Trophoblast cell (in vitro differentiated cells and primary cell): ENCODE measurements at regions not wholly inside any gene's neighbourhood (a gene's known extent, or its start where the extent isn't known, plus 50 kb on each side); places are given as distances from the start of the nearest gene placed in this dataset.
"Not testable (repeated sequence)": the region's sequence is repeated elsewhere in the genome, so short reads cannot be mapped to it uniquely, and the experiment has no call there.

Experiments used
- DNase-seq, 2 donors: peaks; one replicate each; pipeline ENCODE4 v3.0.0-alpha.2; 2016
- H2AFZ ChIP-seq: 2 replicates; pipeline ENCODE4 v1.6.1; 2013; ENCODE audit warnings: low read length, moderate library complexity, mild to moderate bottlenecking; ENCODE audit not compliant: insufficient read depth, poor library complexity
- H2AK5ac ChIP-seq: 2 replicates; pipeline ENCODE4 v1.6.1; 2013; ENCODE audit warnings: mild to moderate bottlenecking, low read length
- H2BK120ac ChIP-seq: 2 replicates; pipeline ENCODE4 v1.6.1; 2013; ENCODE audit warnings: low read length, mild to moderate bottlenecking, moderate library complexity; ENCODE audit not compliant: insufficient read depth, poor library complexity
- H2BK12ac ChIP-seq: 2 replicates; pipeline ENCODE4 v1.6.1; 2013; ENCODE audit warnings: mild to moderate bottlenecking, low read length, moderate library complexity
- H2BK5ac ChIP-seq: 2 replicates; pipeline ENCODE4 v1.6.1; 2013; ENCODE audit warnings: low read length, low read depth, moderate library complexity, mild to moderate bottlenecking; ENCODE audit not compliant: poor library complexity
- H3K14ac ChIP-seq: 2 replicates; pipeline ENCODE4 v1.6.1; 2013; ENCODE audit warnings: mild to moderate bottlenecking, low read length
- H3K18ac ChIP-seq: 2 replicates; pipeline ENCODE4 v1.6.1; 2013; ENCODE audit warnings: mild to moderate bottlenecking, low read length
- H3K23ac ChIP-seq: 2 replicates; pipeline ENCODE4 v1.6.1; 2013; ENCODE audit warnings: low read length
- H3K27ac ChIP-seq: 2 replicates; pipeline ENCODE4 v1.5.1; 2013; ENCODE audit warnings: low read depth, mild to moderate bottlenecking, inconsistent platforms, low read length, moderate library complexity
- H3K27me3 ChIP-seq: 2 replicates; pipeline ENCODE4 v1.6.1; 2013; ENCODE audit warnings: inconsistent platforms, mild to moderate bottlenecking, low read length, moderate library complexity; ENCODE audit not compliant: insufficient read depth
- H3K36me3 ChIP-seq, 2 experiments: 1 replicate in 1 of 2; 2 replicates in 1 of 2; pipeline ENCODE4 v1.6.1; 2013; ENCODE audit warnings: low read length in 2 of 2, mild to moderate bottlenecking in 2 of 2, moderate library complexity in 1 of 2; ENCODE audit not compliant: insufficient read depth in 2 of 2, control insufficient read depth in 1 of 2
- H3K4ac ChIP-seq: 2 replicates; pipeline ENCODE4 v1.6.1; 2013; ENCODE audit warnings: low read depth, mild to moderate bottlenecking, low read length, moderate library complexity
- H3K4me1 ChIP-seq, 2 experiments: 1 replicate in 1 of 2; 2 replicates in 1 of 2; pipeline ENCODE4 v1.6.1; 2013; ENCODE audit warnings: low read length in 2 of 2, mild to moderate bottlenecking in 2 of 2, moderate library complexity in 1 of 2; ENCODE audit not compliant: insufficient read depth in 2 of 2, control insufficient read depth in 1 of 2
- H3K4me2 ChIP-seq: 2 replicates; pipeline ENCODE4 v1.6.1; 2013; ENCODE audit warnings: inconsistent platforms, mild to moderate bottlenecking, low read length, moderate library complexity
- H3K4me3 ChIP-seq: 2 replicates; pipeline ENCODE4 v1.5.1; 2013; ENCODE audit warnings: mild to moderate bottlenecking, low read depth, low read length, inconsistent platforms
- H3K79me1 ChIP-seq: one replicate; pipeline ENCODE4 v1.6.1; 2013; ENCODE audit warnings: low read length
- H3K79me2 ChIP-seq: 2 replicates; pipeline ENCODE4 v1.6.1; 2013; ENCODE audit warnings: low read length, mild to moderate bottlenecking; ENCODE audit not compliant: control insufficient read depth, insufficient read depth, poor library complexity
- H3K9ac ChIP-seq: 2 replicates; pipeline ENCODE4 v1.6.1; 2013; ENCODE audit warnings: mild to moderate bottlenecking, low read length
- H3K9me3 ChIP-seq: 2 replicates; pipeline ENCODE4 v1.6.1; 2013; ENCODE audit warnings: low read depth, mild to moderate bottlenecking, control low read depth, inconsistent platforms, low read length; ENCODE audit not compliant: insufficient read depth
- H4K12ac ChIP-seq: 2 replicates; pipeline ENCODE4 v1.6.1; 2013; ENCODE audit warnings: low read depth, mild to moderate bottlenecking, low read length, moderate library complexity
- H4K8ac ChIP-seq: 2 replicates; pipeline ENCODE4 v1.6.1; 2013; ENCODE audit warnings: low read depth, mild to moderate bottlenecking, low read length, moderate library complexity
- H4K91ac ChIP-seq: one replicate; pipeline ENCODE4 v1.6.1; 2013; ENCODE audit warnings: low read depth, mild to moderate bottlenecking, low read length, moderate library complexity
- WGBS: extraction: QIAGEN DNeasy Blood & Tissue Kit; methylation state at CpG from one replicate; pipeline ENCODE4 v1.1.7; 2013; ENCODE audit warnings: missing lambda C conversion rate; ENCODE audit not compliant: insufficient read length, insufficient coverage; ENCODE audit errors: extremely low coverage; 5-methylcytosine and 5-hydroxymethylcytosine counted together

DNA sequence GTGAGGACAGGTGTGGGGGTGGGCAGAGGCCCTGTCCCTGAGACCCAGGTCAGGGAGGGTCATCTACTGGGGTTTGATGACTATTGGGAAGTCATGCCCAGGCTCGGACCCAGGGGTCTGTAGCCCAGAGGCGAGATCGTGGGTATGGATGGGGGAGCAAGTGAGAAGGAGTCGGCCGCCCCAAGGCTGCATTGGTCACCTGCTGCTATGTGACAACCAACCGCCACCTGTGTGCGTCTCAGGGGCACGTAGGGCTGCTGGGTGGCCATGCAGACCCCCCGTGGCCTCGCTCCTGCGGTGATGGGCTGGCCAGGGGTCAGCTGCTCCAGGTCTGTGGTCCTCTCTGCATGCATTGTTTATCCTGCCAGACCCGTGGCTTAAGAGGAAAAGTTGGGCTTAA is 138.5 kb downstream of the ZNF479 start:
- H3K27ac ChIP-seq, H3K4me2 ChIP-seq, DNase-seq, H4K8ac ChIP-seq, H3K27me3 ChIP-seq, H3K36me3 ChIP-seq, H4K12ac ChIP-seq, H3K4ac ChIP-seq, H2BK12ac ChIP-seq, H3K9me3 ChIP-seq, H2AFZ ChIP-seq, H2BK5ac ChIP-seq, H2AK5ac ChIP-seq, H3K18ac ChIP-seq, H3K14ac ChIP-seq, H3K4me3 ChIP-seq, H3K9ac ChIP-seq, H2BK120ac ChIP-seq, H3K23ac ChIP-seq, H3K4me1 ChIP-seq, H4K91ac ChIP-seq, H3K79me1 ChIP-seq, H3K79me2 ChIP-seq: not testable (repeated sequence)
- no CpG with 5 or more reads among the region's 12 CpGs for WGBS

DNA sequence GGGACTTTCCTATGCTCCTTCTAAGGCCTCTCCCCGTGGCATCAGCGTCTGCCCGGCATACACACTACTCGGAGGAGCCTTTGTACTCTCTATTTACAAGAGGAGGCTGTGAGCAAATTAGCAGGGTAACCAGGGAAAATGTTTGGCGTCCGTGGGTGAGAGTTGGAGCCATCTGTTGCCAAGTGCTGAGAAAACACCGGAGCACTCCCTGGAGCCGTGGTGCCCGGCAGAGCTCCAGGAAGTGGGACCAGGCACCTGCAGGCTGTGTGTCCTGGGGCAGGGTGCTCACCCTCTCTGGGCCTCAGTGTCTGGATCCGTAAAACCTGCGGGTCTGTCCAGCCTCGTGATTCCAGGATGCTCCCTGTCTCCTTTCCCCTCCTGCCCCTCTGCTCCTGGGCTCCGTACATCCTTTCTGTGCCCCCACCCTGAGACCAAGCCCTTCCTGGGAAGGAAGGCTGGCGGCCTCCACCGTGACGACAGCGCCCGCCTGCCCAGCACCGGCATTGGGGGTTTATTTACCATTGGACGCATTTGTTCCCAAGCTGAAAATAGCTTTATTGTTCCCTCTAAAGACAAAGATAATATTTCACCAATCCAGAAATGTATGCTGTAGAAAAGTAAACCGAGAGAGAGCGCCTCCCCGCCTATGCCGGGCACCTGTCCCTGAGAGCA is 174.4 kb downstream of the ZNF479 start:
- H3K4me2 ChIP-seq, H2AK5ac ChIP-seq, H3K79me2 ChIP-seq, H2BK12ac ChIP-seq, H4K8ac ChIP-seq, H2BK5ac ChIP-seq, H3K14ac ChIP-seq, H3K18ac ChIP-seq, H3K23ac ChIP-seq, H3K4me3 ChIP-seq, H3K4ac ChIP-seq, H3K27me3 ChIP-seq, H4K12ac ChIP-seq, H3K36me3 ChIP-seq, H3K4me1 ChIP-seq, H3K79me1 ChIP-seq, H2BK120ac ChIP-seq, H3K27ac ChIP-seq, H3K9ac ChIP-seq, H2AFZ ChIP-seq, DNase-seq, H4K91ac ChIP-seq, H3K9me3 ChIP-seq: not testable (repeated sequence)
- no CpG with 5 or more reads among the region's 24 CpGs for WGBS

DNA sequence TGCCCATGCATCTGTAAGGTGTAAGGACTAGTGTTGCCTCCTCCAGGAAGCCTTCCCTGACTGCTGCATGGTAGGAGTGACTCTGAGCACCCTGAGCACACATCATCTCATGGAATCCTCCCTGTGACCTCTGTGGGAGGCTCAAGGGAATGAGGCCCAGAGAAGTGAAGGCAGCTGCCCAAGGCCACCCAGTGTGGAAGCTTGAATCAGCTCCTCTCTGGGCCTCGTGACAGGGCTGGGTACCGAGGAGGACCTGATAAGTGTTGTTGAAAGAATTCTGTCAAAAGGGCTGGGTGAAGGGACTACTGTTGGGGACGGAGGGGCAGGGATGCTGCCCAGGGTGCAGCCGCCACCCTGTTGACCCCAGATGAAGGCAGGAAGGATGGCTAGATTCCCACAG is 175.2 kb downstream of the ZNF479 start:
- no CpG with 5 or more reads among the region's 4 CpGs for WGBS
- not testable (repeated sequence) for H3K79me2 ChIP-seq, H3K4ac ChIP-seq, H4K91ac ChIP-seq, H2BK12ac ChIP-seq, H3K4me1 ChIP-seq, H2AFZ ChIP-seq, H4K8ac ChIP-seq, H3K27ac ChIP-seq, H3K27me3 ChIP-seq, H3K36me3 ChIP-seq, H2AK5ac ChIP-seq, H3K18ac ChIP-seq, H3K9me3 ChIP-seq, H3K9ac ChIP-seq, H3K23ac ChIP-seq, H4K12ac ChIP-seq, H3K4me3 ChIP-seq, H3K79me1 ChIP-seq, H3K14ac ChIP-seq, H3K4me2 ChIP-seq, H2BK5ac ChIP-seq, H2BK120ac ChIP-seq, DNase-seq

DNA sequence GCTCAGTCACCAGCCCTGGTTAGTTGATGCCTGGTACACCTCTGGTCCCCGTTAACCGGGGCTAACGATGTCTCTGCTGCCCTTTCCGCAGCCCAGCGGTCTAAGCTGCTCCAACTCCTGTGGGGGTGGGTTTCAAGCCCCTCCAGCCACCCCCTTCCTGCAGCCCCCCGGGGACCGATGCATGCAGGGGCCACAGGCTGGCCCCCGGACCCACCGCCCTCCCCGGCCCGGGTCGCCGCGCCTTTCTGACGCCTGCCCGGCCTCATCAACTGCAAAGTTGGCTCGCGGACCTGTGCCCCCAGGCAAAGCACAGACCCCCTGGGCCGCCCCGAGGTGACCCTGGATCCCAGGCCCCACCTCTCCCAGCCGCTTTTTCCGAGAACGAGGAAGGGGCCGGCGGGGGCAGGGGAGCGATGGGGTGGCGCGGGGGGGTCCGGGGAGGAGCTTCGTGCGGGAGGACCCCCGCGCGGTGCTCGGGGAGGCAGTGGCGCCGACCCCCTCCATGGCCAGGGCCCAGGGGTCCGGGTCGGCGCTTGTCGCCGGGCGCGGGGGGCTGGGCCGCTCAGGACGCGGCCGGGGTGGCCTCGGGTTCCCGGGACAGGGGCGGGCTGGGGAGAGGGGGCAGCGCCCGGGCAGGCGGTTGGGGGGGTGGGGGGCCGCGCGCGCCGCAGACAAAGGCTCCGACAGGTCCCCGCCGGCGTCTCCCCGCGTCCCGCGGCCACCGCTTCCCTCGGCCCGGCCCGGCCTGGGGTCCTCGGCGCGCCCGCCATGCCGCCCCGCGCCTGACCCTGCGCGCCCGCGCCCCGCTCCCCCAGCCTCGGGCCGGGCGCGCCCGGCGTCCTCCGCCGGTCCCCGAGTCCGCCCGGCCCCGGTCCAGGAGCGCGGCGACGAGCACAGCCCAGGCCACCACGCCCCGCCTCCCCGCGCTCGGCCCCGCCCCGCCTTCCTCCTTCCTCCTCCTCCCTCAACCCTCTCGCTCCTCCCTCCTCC is 183.6 kb downstream of the ZNF479 start:
- not testable (repeated sequence) for H2AK5ac ChIP-seq, H3K18ac ChIP-seq, H2AFZ ChIP-seq, H3K27ac ChIP-seq, H4K8ac ChIP-seq, H3K36me3 ChIP-seq, H2BK12ac ChIP-seq, H3K23ac ChIP-seq, H2BK5ac ChIP-seq, H4K12ac ChIP-seq, H3K9me3 ChIP-seq, H3K9ac ChIP-seq, H2BK120ac ChIP-seq, H3K4me1 ChIP-seq, H3K4ac ChIP-seq, H4K91ac ChIP-seq, H3K4me3 ChIP-seq, H3K4me2 ChIP-seq, H3K79me2 ChIP-seq, H3K79me1 ChIP-seq, H3K14ac ChIP-seq, H3K27me3 ChIP-seq, DNase-seq
- WGBS = no CpG with 5 or more reads among the region's 107 CpGs
